ENCODE measurements at regions not wholly inside any gene's neighbourhood (a gene's known extent, or its start where the extent isn't known, plus 50 kb on each side); places are given as distances from the start of the nearest gene placed in this dataset.

DNA sequence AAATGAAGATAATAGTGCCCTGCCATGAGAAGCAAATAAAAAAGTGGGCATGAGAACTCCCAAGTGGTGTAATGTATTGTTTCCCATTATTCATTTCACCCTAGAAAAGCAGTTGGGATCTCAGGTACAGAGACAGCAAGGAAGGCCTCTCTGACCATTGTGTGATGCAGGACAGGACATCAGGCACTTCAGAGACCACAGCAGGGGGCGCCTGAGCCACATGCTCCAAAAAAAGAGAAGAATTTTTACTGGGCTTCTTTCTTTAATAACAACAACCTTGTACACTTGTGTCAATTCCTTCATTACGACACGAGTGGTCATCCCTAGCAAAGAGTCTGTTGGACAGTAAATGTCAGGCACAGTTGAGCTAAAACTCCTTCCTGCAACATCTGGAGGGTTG, 533.3 kb downstream of the OMA1 start:
- H3K36me3 ChIP-seq (ENCODE audit: insufficient read depth, low read length): no peaks in the 10 kb centered on the region
- H3K79me2 ChIP-seq (ENCODE audit: control insufficient read depth, insufficient read depth, low read length, unreplicated experiment): no peaks in the 10 kb centered on the region
- no peak overlapping the region for H2AFZ ChIP-seq (ENCODE audit: low read length, unreplicated experiment)
- no peak overlapping the region for H3K4me3 ChIP-seq (ENCODE audit: low read depth, low read length)
- no peak overlapping the region for H3K27ac ChIP-seq (ENCODE audit: low read depth, low read length)
- H3K27me3 ChIP-seq (ENCODE audit: insufficient read depth, low read length): no peaks in the 10 kb centered on the region
- H3K4me1 ChIP-seq (ENCODE audit: control insufficient read depth, insufficient read depth, low read length, unreplicated experiment): no peaks in the 10 kb centered on the region

DNA sequence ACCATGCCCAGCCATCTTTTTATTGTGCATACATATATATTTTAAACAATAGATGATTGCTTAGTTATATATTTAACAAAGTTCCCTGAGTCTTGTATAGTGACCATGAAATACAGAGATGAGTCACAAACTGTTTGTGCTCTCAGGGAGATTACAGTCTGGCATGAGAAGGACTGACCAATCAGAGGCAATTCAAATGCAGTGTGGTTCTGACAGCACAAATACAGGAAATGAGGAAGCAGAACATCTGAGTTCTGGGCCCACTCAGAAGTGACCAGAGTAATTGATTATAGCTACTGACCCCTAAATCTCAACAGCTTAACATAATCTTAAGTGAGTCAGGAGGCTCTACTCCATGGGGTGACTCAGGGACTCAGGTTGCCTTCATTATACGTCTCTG, 534.5 kb downstream of the OMA1 start:
- no peaks in the 10 kb centered on the region for H3K36me3 ChIP-seq (ENCODE audit: insufficient read depth, low read length)
- no peak overlapping the region for H3K27ac ChIP-seq (ENCODE audit: low read depth, low read length)
- H3K4me3 ChIP-seq (ENCODE audit: low read depth, low read length): no peak overlapping the region
- no peaks in the 10 kb centered on the region for H3K4me1 ChIP-seq (ENCODE audit: control insufficient read depth, insufficient read depth, low read length, unreplicated experiment)
- H2AFZ ChIP-seq (ENCODE audit: low read length, unreplicated experiment): no peak overlapping the region
- no peaks in the 10 kb centered on the region for H3K27me3 ChIP-seq (ENCODE audit: insufficient read depth, low read length)
- H3K79me2 ChIP-seq (ENCODE audit: control insufficient read depth, insufficient read depth, low read length, unreplicated experiment): no peaks in the 10 kb centered on the region

DNA sequence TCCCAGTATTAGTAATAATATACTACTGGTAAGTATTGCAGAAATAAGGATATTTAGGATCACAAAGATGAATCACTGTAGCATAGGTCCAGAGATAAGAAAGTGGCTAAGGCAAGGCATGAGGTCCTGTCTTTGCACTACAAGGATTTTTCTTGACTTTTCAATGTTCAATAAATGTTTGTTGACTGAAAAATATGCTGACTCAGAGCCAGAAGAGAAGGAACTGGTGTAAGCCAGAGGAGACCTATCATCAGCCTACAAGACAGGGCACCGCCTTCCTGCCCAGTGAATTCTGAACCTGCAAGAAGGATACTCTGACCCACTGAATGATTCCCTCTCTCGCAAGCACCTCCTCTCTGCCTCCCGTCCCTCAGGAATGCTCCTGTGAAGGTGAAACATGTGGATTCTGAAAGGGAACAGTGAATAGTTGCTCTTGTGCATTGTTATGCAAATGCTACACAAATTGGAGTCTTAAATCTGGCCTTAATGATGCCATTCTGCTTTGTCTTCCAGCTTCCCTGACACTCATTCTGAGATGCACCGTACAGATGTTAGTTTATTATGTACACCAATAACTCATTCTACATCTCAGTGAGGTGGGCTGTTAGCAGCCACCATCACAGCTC, 540.0 kb downstream of the OMA1 start:
- Histone ChIP-seq H3K27me3 (ENCODE audit: insufficient read depth, low read length) (no peaks in the 10 kb centered on the region), H3K4me1 (ENCODE audit: control insufficient read depth, insufficient read depth, low read length, unreplicated experiment) (no peaks in the 10 kb centered on the region), H2AFZ (ENCODE audit: low read length, unreplicated experiment) (no peak overlapping the region), H3K4me3 (ENCODE audit: low read depth, low read length) (no peak overlapping the region), H3K27ac (ENCODE audit: low read depth, low read length) (no peak overlapping the region), H3K36me3 (ENCODE audit: insufficient read depth, low read length) (no peaks in the 10 kb centered on the region), H3K79me2 (ENCODE audit: control insufficient read depth, insufficient read depth, low read length, unreplicated experiment) (no peaks in the 10 kb centered on the region)

DNA sequence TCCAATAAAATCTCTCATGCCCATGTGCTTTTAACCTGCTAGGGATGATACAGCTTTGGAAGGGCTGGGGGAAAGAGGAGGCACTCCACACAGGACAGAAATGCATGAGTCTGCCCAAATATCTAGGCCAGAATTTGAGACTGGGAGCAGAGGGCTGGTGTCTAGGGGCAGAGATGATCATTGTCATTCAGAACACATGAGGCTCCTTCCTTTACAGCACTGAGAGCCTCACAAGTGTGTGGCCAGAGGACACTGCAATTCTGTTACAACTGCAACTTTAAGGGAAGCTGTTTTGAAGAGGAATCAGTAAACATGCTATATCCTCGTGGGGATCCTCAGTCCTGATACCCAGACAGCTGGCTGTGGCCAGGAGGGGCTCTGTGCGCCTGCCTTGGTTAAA, 541.3 kb downstream of the OMA1 start:
- H3K27ac ChIP-seq (ENCODE audit: low read depth, low read length): no peak overlapping the region
- H3K79me2 ChIP-seq (ENCODE audit: control insufficient read depth, insufficient read depth, low read length, unreplicated experiment): no peaks in the 10 kb centered on the region
- no peak overlapping the region for H2AFZ ChIP-seq (ENCODE audit: low read length, unreplicated experiment)
- no peak overlapping the region for H3K4me3 ChIP-seq (ENCODE audit: low read depth, low read length)
- H3K4me1 ChIP-seq (ENCODE audit: control insufficient read depth, insufficient read depth, low read length, unreplicated experiment): no peaks in the 10 kb centered on the region
- H3K27me3 ChIP-seq (ENCODE audit: insufficient read depth, low read length): no peaks in the 10 kb centered on the region
- H3K36me3 ChIP-seq (ENCODE audit: insufficient read depth, low read length): no peaks in the 10 kb centered on the region

DNA sequence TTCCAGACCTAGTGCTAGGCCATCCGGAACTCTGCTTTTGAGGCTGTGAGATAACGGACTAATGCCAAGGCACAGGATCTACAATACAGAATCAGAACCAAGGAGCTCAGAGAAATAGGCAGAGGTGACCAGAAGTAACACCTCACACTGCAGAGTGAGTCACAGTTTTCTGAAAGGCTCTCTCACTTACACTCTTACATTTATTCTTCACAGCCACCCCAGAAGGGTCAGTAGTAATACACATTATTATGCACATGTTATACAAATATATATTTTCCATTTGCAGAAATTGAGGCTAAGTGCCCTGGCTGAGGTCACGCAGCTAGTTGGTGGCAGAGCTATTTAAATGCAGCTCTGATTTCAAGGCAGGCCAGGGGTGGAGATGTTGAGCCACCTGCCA, 542.5 kb downstream of the OMA1 start:
- H3K36me3 ChIP-seq (ENCODE audit: insufficient read depth, low read length): no peaks in the 10 kb centered on the region
- no peaks in the 10 kb centered on the region for H3K79me2 ChIP-seq (ENCODE audit: control insufficient read depth, insufficient read depth, low read length, unreplicated experiment)
- H3K27me3 ChIP-seq (ENCODE audit: insufficient read depth, low read length): no peaks in the 10 kb centered on the region
- H2AFZ ChIP-seq (ENCODE audit: low read length, unreplicated experiment): no peak overlapping the region
- no peak overlapping the region for H3K27ac ChIP-seq (ENCODE audit: low read depth, low read length)
- no peak overlapping the region for H3K4me3 ChIP-seq (ENCODE audit: low read depth, low read length)
- H3K4me1 ChIP-seq (ENCODE audit: control insufficient read depth, insufficient read depth, low read length, unreplicated experiment): no peaks in the 10 kb centered on the region

DNA sequence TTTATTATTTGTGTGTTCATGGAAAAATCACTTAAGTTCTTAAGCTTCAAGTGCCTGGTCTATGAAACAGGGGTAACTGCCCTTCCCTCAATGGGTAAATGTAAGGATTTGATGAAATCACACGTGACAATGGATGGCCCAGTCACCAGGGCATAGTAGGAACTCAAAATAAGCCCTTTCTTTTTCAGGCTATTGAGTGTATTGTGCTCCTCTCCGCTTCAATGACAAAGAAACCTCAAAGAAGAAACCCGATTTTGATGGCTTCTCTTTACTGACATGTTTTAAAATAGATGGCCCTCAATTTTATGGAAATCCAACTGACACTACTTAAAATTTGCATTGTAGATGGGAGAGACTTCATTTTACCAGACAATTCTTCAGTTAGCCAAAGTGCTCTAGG, 543.5 kb downstream of the OMA1 start:
- Histone ChIP-seq H3K27ac (ENCODE audit: low read depth, low read length) (no peak overlapping the region), H3K27me3 (ENCODE audit: insufficient read depth, low read length) (no peaks in the 10 kb centered on the region), H3K36me3 (ENCODE audit: insufficient read depth, low read length) (no peaks in the 10 kb centered on the region), H3K79me2 (ENCODE audit: control insufficient read depth, insufficient read depth, low read length, unreplicated experiment) (no peaks in the 10 kb centered on the region), H3K4me3 (ENCODE audit: low read depth, low read length) (no peak overlapping the region), H3K4me1 (ENCODE audit: control insufficient read depth, insufficient read depth, low read length, unreplicated experiment) (no peaks in the 10 kb centered on the region), H2AFZ (ENCODE audit: low read length, unreplicated experiment) (no peak overlapping the region)

DNA sequence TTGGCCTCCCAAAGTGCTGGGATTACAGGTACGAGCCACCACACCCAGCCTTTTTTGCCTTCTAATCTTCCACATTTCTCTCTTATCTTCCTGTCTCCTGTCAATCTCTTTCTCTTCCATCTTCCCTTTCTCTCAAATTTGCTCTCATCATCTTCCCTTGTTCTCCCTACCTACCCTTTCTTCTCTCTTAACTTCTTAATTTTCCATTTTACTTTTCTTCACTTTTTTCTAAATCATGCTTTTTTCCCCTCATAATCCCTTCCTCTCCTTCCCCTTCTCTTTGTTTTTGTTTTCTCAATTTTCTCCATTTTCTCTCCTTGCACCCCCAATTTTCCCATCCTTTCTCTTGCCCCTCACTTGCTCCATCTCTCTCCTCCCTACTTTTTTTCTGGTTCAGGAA, 545.7 kb downstream of the OMA1 start:
- H3K27me3 ChIP-seq (ENCODE audit: insufficient read depth, low read length): no peaks in the 10 kb centered on the region
- no peak overlapping the region for H3K27ac ChIP-seq (ENCODE audit: low read depth, low read length)
- no peaks in the 10 kb centered on the region for H3K79me2 ChIP-seq (ENCODE audit: control insufficient read depth, insufficient read depth, low read length, unreplicated experiment)
- no peak overlapping the region for H3K4me3 ChIP-seq (ENCODE audit: low read depth, low read length)
- no peaks in the 10 kb centered on the region for H3K4me1 ChIP-seq (ENCODE audit: control insufficient read depth, insufficient read depth, low read length, unreplicated experiment)
- no peaks in the 10 kb centered on the region for H3K36me3 ChIP-seq (ENCODE audit: insufficient read depth, low read length)
- H2AFZ ChIP-seq (ENCODE audit: low read length, unreplicated experiment): no peak overlapping the region

DNA sequence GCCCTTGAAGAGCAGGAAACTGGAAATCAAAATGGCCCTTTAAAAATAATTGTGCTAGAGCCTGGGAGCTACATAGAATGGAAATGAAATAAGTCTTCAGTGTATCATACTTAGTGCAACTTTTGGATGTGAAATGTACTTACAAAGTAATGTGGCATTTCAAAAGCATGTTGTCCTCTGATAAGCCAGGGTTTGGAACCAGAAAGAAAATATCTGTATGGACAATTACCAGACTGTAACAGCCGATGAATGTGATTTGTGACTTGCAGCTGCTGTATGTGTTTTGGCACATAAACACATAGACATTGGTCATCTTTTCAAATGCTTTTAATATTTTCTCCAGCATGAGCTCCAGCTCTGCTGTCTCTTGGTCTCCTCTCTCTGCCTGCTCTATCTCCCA, 546.4 kb downstream of the OMA1 start:
- H3K4me3 ChIP-seq (ENCODE audit: low read depth, low read length): no peak overlapping the region
- no peaks in the 10 kb centered on the region for H3K27me3 ChIP-seq (ENCODE audit: insufficient read depth, low read length)
- no peaks in the 10 kb centered on the region for H3K79me2 ChIP-seq (ENCODE audit: control insufficient read depth, insufficient read depth, low read length, unreplicated experiment)
- H3K27ac ChIP-seq (ENCODE audit: low read depth, low read length): no peak overlapping the region
- no peaks in the 10 kb centered on the region for H3K4me1 ChIP-seq (ENCODE audit: control insufficient read depth, insufficient read depth, low read length, unreplicated experiment)
- H2AFZ ChIP-seq (ENCODE audit: low read length, unreplicated experiment): no peak overlapping the region
- no peaks in the 10 kb centered on the region for H3K36me3 ChIP-seq (ENCODE audit: insufficient read depth, low read length)

DNA sequence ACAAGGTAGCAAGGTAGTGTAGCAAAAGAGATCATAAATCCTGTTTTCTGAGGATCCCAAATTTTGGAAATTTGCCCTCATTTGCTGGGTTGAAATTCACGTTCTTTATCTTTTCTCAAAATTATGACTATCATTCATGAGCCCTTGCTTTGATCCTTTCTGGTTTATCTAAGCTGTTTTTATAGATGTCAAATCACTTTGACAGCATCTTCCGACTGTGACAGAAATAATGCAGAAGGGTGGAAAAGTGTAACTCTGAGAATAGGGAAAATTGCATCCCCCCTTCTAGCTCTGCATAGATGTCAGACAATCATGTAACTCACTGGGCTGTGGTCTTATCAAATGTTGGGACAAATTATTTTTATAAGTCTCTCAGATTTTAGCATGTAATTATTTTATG, 550.1 kb downstream of the OMA1 start:
- Histone ChIP-seq H3K36me3 (ENCODE audit: insufficient read depth, low read length) (no peaks in the 10 kb centered on the region), H2AFZ (ENCODE audit: low read length, unreplicated experiment) (no peak overlapping the region), H3K79me2 (ENCODE audit: control insufficient read depth, insufficient read depth, low read length, unreplicated experiment) (no peaks in the 10 kb centered on the region), H3K27me3 (ENCODE audit: insufficient read depth, low read length) (no peaks in the 10 kb centered on the region), H3K4me3 (ENCODE audit: low read depth, low read length) (no peak overlapping the region), H3K27ac (ENCODE audit: low read depth, low read length) (no peak overlapping the region), H3K4me1 (ENCODE audit: control insufficient read depth, insufficient read depth, low read length, unreplicated experiment) (no peaks in the 10 kb centered on the region)

DNA sequence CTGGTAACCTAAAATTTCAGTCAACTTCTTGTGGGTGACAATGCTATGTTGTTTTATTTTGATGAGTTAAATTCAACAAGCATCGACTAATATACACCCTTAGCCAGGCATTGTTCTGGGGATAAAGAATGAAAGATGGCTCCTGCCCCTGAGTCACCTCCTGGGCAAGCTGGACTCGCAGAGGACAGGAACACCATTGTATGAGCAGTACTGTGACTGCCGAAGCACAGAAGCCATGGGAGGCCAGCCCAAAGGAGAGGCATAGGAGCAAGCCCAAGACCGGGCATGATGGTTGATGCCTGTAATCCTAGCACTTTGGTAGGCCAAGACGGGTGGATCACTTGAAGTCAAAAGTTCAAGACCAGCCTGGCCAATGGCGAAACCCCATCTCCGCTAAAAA, 555.2 kb downstream of the OMA1 start:
- H3K79me2 ChIP-seq (ENCODE audit: control insufficient read depth, insufficient read depth, low read length, unreplicated experiment): no peaks in the 10 kb centered on the region
- no peaks in the 10 kb centered on the region for H3K36me3 ChIP-seq (ENCODE audit: insufficient read depth, low read length)
- H2AFZ ChIP-seq (ENCODE audit: low read length, unreplicated experiment): no peak overlapping the region
- H3K4me1 ChIP-seq (ENCODE audit: control insufficient read depth, insufficient read depth, low read length, unreplicated experiment): no peaks in the 10 kb centered on the region
- no peak overlapping the region for H3K4me3 ChIP-seq (ENCODE audit: low read depth, low read length)
- no peak overlapping the region for H3K27ac ChIP-seq (ENCODE audit: low read depth, low read length)
- H3K27me3 ChIP-seq (ENCODE audit: insufficient read depth, low read length): no peaks in the 10 kb centered on the region

DNA sequence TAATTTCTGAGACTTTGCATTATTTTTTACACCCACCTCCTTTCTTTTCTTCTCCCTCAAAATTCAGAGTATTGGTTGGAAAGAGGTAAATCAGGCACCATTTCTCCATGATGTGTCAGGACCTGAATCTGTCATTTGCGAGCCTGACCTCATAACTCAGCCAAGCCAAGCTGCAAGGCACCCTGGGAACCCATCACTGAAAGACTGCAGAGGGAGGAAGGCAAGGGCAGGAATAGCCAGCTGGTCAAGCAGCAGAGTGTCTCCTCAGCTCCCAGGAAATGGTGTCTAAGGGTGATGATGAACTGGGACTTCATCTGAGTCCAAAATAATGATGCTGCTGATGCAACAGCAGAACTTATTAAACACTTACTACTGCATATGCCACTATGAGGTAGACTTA, 556.6 kb downstream of the OMA1 start:
- Histone ChIP-seq H3K4me3 (ENCODE audit: low read depth, low read length) (no peak overlapping the region), H3K4me1 (ENCODE audit: control insufficient read depth, insufficient read depth, low read length, unreplicated experiment) (no peaks in the 10 kb centered on the region), H2AFZ (ENCODE audit: low read length, unreplicated experiment) (no peak overlapping the region), H3K27ac (ENCODE audit: low read depth, low read length) (no peak overlapping the region), H3K27me3 (ENCODE audit: insufficient read depth, low read length) (no peaks in the 10 kb centered on the region), H3K79me2 (ENCODE audit: control insufficient read depth, insufficient read depth, low read length, unreplicated experiment) (no peaks in the 10 kb centered on the region), H3K36me3 (ENCODE audit: insufficient read depth, low read length) (no peaks in the 10 kb centered on the region)

Measured in ACC112 (cell line).